GM18499 (cell line): ENCODE measurements at regions not wholly inside any gene's neighbourhood (a gene's known extent, or its start where the extent isn't known, plus 50 kb on each side); places are given as distances from the start of the nearest gene placed in this dataset.

Experiments
- ATAC-seq: cut with Tn5 transposase; IDR thresholded peaks from one replicate; pipeline ENCODE4 v1.9.1; 2021; ENCODE audit warnings: moderate number of reproducible peaks; ENCODE audit not compliant: insufficient read depth, unreplicated experiment

DNA sequence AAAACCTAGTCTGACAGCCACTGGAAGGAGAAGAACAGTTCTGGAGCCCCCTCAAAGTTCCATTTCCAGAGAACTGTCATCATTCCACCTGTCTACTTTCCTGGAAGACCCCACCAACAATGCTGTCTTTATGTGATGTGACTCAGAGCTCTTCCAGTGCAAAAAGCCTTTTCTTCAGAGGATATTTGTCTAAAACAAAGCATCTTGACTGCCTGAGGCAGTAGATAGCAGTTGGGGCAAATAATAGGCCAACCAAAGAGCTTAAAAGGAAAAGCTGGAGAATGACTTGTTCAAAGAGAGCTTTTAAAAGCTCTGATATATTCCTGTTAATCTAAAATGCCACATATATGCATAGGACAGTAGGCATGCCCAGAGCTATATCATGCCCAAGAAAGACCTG is 62.6 kb downstream of the MIS18A start:
- ATAC-seq, result no peak

GRCh38 chr21:32215306-32215685 is 63.6 kb downstream of the MIS18A start:
- no peak for ATAC-seq

- no peak for ATAC-seq
These were observed 64.1 kb downstream of the MIS18A start for GRCh38 chr21:32214654-32215305.

- no peak for ATAC-seq
These were observed 66.7 kb downstream of the MIS18A start for GRCh38 chr21:32212116-32212515.

- no peak for ATAC-seq
These were observed 67.5 kb downstream of the MIS18A start for GRCh38 chr21:32211306-32211705.

- no peak for ATAC-seq
These were observed 69.3 kb downstream of the MIS18A start for GRCh38 chr21:32209580-32209979.

GRCh38 chr21:32207406-32207716 is 71.5 kb downstream of the MIS18A start:
- no peak for ATAC-seq

DNA sequence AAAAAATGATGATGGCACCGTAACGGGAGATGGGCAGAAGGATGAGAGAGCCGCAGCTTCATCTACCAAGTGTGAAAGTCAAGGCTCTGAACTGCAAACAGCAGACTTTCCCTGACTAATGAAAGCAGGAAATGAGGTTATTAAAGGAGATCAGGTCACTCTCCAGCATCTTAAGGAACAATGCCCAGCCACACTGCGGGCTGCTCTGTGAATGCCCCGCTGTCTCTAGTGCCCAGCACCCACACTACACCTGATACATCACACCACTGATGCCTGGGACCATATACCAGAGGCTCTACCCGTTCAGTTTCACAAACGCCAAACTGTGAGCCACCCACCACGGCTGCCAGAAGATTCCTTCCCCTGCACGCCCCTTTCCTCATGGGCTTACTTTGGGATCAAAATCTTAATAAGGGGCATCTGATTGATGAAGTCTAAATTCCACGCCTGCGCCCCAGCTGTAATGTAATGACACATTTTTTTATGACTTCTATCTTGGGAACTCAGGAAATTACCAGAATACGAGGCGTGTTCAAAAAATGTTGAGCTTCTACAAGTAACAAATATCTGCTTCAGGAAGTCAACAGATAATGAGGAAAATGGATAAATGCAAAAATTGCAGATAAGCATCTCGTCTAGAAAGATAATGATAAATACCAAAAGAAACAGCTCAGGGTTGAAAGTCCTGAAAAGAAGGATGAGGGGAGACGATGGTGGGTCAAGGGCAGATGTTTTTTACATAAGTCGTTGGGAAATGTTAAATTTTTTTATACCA is 72.0 kb downstream of the MIS18A start:
- ATAC-seq, result no peak

DNA sequence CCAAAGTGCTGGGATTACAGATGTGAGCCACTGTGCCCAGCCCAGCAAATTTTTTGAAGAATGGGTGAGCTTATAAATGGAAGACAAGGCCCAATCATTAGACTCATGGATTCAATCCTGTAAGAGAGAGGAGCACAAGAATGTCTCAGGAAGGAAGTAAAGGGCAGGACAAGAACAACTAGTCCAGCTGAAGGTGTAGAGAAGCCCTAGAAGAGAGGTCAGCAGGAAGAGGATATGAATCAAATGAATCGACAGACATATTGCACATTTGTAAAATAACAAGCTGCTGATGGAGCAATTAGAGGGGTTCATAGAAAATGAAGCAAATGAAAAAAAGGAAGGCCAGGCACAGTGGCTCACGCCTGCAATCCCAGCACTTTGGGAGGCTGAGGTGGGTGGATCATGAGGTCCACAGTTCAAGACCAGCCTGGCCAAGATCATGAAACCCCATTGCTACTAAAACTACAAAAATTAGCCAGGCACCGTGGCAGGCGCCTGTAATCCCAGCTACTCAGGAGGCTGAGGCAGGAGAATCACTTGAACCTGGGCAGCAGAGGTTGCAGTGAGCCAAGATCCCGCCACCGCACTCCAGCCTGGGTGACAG is 74.9 kb downstream of the MIS18A start:
- ATAC-seq, result no peak

DNA sequence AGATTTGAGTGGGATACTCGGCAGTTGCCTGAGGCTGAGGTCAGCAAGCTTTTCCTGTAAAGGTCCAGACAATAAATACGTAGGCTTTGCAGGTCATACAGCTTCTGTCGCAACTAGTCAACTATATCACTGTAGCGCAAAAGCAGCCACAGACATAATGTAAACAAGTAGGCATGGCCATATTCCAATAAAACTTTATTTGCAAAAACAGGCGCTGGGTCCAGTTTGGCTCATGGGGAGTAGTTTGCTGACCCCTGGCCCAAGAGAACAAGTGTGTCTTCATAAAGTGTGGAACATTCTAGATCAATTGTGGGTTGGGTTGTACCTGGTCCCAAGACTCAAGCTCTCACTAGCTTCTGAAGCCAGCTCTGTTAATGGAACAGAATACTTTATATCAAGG is 78.8 kb downstream of the MIS18A start:
- no peak for ATAC-seq

GRCh38 chr21:32198384-32198783 is 80.5 kb downstream of the MIS18A start:
- ATAC-seq, result no peak

GRCh38 chr21:32197896-32198295 is 81.0 kb downstream of the MIS18A start:
- ATAC-seq, result no peak

GRCh38 chr21:32196001-32196400 is 82.8 kb downstream of the MIS18A start:
- ATAC-seq, result no peak

DNA sequence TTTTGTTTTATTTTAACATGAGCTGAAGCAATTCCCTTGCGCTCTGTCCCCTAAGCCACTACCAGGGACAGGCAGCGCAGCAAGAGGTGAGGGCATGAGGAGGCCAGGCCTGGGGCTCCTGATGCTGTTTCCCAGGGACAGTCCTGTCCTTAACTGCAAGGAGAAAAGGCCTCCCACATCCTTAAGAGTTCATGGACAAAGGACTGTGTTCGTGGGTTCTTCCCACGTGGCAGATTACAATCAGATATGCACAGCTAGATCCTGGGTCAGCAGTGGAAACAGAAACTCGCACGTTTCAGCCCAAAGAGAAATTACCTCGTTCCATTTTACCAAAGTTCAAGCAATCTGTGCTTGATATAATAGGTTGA is 85.8 kb downstream of the MIS18A start:
- no peak for ATAC-seq

DNA sequence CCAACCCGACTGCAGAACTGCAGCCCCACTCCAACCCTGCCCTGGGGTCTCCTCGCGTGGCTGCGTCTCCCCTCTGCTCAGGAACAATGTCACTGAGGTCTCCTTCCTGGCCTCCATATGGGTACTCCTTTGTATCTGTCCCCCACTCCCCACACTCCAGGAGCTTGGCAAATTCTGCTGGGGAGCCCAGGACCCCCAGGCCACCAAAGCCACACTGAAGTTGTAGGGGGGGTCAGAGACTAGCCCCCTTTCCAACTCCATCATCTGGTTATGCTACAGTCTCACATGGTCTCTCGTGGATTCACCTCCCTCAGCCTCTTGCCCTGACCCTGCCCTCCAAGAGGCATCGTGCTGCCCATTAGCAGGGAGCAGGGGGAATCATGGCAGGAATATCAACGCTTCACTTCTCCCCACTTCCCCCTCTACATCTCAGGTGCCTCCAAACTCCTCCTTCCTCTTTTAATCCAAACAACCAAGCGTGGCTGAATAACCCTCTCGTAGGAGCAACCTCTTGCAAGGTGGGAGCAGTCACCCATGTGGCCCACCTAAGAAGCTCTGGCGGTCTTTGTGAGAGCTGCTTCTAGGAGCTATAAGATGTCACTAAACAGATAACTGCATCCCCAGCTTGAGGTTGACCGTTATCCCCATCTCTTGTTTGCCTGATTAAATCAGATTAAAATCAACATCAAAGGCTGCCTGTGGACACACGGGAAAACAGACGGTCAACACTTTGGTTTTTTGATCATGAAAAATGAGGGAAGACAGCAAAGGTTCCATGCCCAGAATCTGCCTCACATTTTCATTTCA is 86.4 kb downstream of the MIS18A start:
- ATAC-seq, result no peak

- ATAC-seq, result no peak
These were observed 88.2 kb downstream of the MIS18A start for GRCh38 chr21:32190493-32191144.

- no peak for ATAC-seq
These were observed 89.0 kb downstream of the MIS18A start for GRCh38 chr21:32189688-32190483.

- no peak for ATAC-seq
These were observed 92.0 kb downstream of the MIS18A start for GRCh38 chr21:32186804-32187203.

- no peak for ATAC-seq
These were observed 93.1 kb downstream of the MIS18A start for GRCh38 chr21:32185726-32186125.

DNA sequence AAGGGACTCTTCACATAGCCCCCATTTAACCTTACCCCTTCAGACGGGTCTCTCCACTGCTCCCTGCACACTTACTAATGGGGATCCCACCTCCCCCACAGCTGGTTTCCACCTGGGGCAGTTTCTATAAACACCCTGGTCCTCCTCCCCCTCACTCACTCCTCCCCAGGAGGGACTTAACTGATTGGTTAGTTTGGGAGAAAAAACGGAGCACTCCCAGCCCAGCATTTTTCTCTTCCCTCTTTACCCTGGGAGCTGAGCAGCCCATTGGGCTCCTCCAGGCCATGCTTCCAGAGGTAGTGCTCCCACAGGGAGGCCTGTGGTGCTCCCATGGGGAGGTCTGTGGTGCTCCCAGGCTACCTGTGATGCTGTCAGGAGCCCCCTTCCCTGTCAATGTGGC is 93.7 kb downstream of the MIS18A start:
- ATAC-seq, result no peak
